ENCODE measurements at regions not wholly inside any gene's neighbourhood (a gene's known extent, or its start where the extent isn't known, plus 50 kb on each side); places are given as distances from the start of the nearest gene placed in this dataset.

GRCh38 chr1:25027822-25028586 lies 97.9 kb upstream of the RUNX3 start:
- no peak for TF ChIP-seq CTCF (IDR thresholded peaks at IDR 0.05; ENCODE audit: insufficient read depth, low read depth, low read length)
- no peak for DNase-seq (ENCODE audit: low read depth)
- H3K4me3 ChIP-seq (ENCODE audit: low read depth, low read length) = no peak overlapping the region

- DNase-seq (ENCODE audit: low read depth) = no peak
- no peak for TF ChIP-seq CTCF (IDR thresholded peaks at IDR 0.05; ENCODE audit: insufficient read depth, low read depth, low read length)
- no peak overlapping the region for H3K4me3 ChIP-seq (ENCODE audit: low read depth, low read length)
Observed at GRCh38 chr1:25026730-25027450, 96.8 kb upstream of the RUNX3 start.

GRCh38 chr1:25026304-25026703 lies 96.2 kb upstream of the RUNX3 start:
- TF ChIP-seq CTCF (IDR thresholded peaks at IDR 0.05; ENCODE audit: insufficient read depth, low read depth, low read length) = no peak
- DNase-seq (ENCODE audit: low read depth) = no peak
- no peak overlapping the region for H3K4me3 ChIP-seq (ENCODE audit: low read depth, low read length)

- DNase-seq (ENCODE audit: low read depth) = no peak
- no peak for TF ChIP-seq CTCF (IDR thresholded peaks at IDR 0.05; ENCODE audit: insufficient read depth, low read depth, low read length)
- no peak overlapping the region for H3K4me3 ChIP-seq (ENCODE audit: low read depth, low read length)
Observed at GRCh38 chr1:25024615-25025350, 94.7 kb upstream of the RUNX3 start.

GRCh38 chr1:25023826-25024225 lies 93.8 kb upstream of the RUNX3 start:
- DNase-seq (ENCODE audit: low read depth) = no peak
- no peak overlapping the region for H3K4me3 ChIP-seq (ENCODE audit: low read depth, low read length)
- TF ChIP-seq CTCF (IDR thresholded peaks at IDR 0.05; ENCODE audit: insufficient read depth, low read depth, low read length) = no peak

- DNase-seq (ENCODE audit: low read depth) = no peak
- no peak overlapping the region for H3K4me3 ChIP-seq (ENCODE audit: low read depth, low read length)
- TF ChIP-seq CTCF (IDR thresholded peaks at IDR 0.05; ENCODE audit: insufficient read depth, low read depth, low read length) = no peak
Observed at GRCh38 chr1:25023190-25023578, 93.1 kb upstream of the RUNX3 start.

Data from fibroblast of villous mesenchyme (primary cell).